ENCODE measurements at regions not wholly inside any gene's neighbourhood (a gene's known extent, or its start where the extent isn't known, plus 50 kb on each side); places are given as distances from the start of the nearest gene placed in this dataset.

DNA sequence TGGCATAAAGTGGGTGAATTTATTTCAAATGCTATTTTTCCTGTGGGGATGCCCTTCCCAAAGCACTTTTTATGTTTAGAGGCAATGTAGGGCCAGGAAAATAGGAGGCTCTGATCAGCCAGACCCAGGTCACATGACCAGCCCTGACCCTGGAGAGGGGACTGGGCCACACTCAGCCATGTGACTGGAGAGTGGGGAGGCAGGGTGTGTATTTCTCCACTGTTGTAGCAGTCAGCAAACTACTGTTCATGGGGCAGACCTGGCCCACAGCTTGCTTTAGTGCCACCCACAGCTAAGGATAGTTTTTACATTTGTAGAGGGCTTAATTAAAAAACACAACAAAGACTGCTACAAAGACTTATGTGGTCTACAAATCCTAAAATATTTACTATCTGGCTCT lies 153.8 kb downstream of the ACTL8 start:
- TF ChIP-seq, protein P1, sequence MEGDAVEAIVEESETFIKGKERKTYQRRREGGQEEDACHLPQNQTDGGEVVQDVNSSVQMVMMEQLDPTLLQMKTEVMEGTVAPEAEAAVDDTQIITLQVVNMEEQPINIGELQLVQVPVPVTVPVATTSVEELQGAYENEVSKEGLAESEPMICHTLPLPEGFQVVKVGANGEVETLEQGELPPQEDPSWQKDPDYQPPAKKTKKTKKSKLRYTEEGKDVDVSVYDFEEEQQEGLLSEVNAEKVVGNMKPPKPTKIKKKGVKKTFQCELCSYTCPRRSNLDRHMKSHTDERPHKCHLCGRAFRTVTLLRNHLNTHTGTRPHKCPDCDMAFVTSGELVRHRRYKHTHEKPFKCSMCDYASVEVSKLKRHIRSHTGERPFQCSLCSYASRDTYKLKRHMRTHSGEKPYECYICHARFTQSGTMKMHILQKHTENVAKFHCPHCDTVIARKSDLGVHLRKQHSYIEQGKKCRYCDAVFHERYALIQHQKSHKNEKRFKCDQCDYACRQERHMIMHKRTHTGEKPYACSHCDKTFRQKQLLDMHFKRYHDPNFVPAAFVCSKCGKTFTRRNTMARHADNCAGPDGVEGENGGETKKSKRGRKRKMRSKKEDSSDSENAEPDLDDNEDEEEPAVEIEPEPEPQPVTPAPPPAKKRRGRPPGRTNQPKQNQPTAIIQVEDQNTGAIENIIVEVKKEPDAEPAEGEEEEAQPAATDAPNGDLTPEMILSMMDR (IDR thresholded peaks at IDR 0.05; ENCODE audit: low read depth, low read length, missing control alignments) = no peak
- no peak overlapping the region for H3K4me3 ChIP-seq (ENCODE audit: low read depth, low read length)
- in situ Hi-C loops (cut with HindIII; ENCODE audit: low pct_ligation_motif_present, low sequenced_read_pairs) = no loop called here
- no peaks in the 10 kb centered on the region for H3K27me3 ChIP-seq (replicated peaks)
- H3K27ac ChIP-seq = no peak overlapping the region
- no peak for DNase-seq
- H3K36me3 ChIP-seq (replicated peaks) = no peaks in the 10 kb centered on the region

DNA sequence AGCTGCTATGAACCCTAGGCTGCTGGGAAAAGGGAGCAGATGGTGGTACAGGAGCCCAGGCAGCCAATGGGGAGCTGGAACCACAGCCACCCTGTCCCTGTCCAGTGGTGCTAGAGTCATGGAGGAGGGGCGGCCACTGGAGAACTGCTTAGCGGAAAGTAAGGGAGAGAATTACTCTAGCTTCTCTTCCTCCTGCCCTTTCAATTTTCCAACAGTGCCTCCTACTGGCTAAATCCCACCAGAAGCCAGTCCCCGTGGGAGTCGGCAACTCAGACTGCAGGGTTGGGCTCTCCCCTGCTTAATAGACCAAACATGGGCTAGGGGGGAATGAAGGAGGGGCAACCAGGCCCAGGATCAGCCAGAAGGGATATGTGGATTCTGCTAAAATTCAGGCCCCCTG lies 154.5 kb downstream of the ACTL8 start:
- Histone ChIP-seq H3K27me3 (replicated peaks) (no peaks in the 10 kb centered on the region), H3K27ac (no peak overlapping the region), H3K36me3 (replicated peaks) (no peaks in the 10 kb centered on the region), H3K4me3 (ENCODE audit: low read depth, low read length) (no peak overlapping the region)
- peak; percentile 21 for DNase-seq
- in situ Hi-C loops (cut with HindIII; ENCODE audit: low pct_ligation_motif_present, low sequenced_read_pairs) = no loop called here
- TF ChIP-seq, protein P1 (IDR thresholded peaks at IDR 0.05; ENCODE audit: low read depth, low read length, missing control alignments) = peak; percentile 63

DNA sequence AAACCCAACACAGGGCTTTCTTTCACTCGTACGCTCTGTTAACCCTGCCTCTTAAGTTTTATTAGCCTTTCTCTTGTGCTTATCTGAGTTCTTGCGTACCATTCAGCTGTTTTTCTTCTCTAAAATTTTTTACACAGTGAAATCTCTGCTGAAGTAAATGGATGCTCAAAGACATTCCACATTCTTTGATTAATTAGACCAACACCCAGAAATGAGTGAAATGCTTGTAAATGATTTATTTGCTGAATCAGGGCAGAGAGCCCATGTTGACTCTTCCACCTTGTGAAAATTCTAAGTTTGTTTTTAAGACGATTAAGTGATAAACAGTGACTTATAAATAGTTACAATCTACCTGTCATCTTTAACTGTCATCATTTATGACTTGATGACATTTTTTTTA lies 156.7 kb downstream of the ACTL8 start:
- H3K36me3 ChIP-seq (replicated peaks) = no peaks in the 10 kb centered on the region
- in situ Hi-C loops (cut with HindIII; ENCODE audit: low pct_ligation_motif_present, low sequenced_read_pairs) = no loop called here
- TF ChIP-seq, protein P1 (IDR thresholded peaks at IDR 0.05; ENCODE audit: low read depth, low read length, missing control alignments) = no peak
- H3K4me3 ChIP-seq (ENCODE audit: low read depth, low read length) = no peak overlapping the region
- DNase-seq = no peak
- H3K27ac ChIP-seq = no peak overlapping the region
- no peaks in the 10 kb centered on the region for H3K27me3 ChIP-seq (replicated peaks)

DNA sequence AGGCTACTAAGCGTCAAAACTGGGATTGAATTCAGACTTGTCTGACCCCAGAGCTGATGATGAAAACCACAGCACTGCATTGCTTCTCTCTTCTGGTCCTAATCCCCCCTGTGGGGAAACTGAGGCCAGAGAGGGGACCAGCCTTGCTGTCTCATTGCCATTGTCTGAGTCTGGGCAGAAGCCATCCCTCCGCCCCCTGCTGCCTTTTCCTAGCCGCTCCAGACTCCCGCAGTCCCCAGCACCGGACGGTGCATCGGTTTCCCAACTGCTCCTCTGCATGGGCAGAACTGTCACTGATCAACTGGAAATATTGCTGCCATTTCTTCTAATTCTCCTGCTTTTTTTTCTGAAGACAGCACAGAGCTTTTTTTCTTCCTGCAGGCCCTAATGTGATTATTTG lies 157.4 kb downstream of the ACTL8 start:
- H3K27ac ChIP-seq = no peak overlapping the region
- H3K36me3 ChIP-seq (replicated peaks) = no peaks in the 10 kb centered on the region
- no peak overlapping the region for H3K4me3 ChIP-seq (ENCODE audit: low read depth, low read length)
- H3K27me3 ChIP-seq (replicated peaks) = no peaks in the 10 kb centered on the region
- in situ Hi-C loops (cut with HindIII; ENCODE audit: low pct_ligation_motif_present, low sequenced_read_pairs) = no loop called here
- no peak for DNase-seq
- TF ChIP-seq, protein P1 (IDR thresholded peaks at IDR 0.05; ENCODE audit: low read depth, low read length, missing control alignments) = no peak

DNA sequence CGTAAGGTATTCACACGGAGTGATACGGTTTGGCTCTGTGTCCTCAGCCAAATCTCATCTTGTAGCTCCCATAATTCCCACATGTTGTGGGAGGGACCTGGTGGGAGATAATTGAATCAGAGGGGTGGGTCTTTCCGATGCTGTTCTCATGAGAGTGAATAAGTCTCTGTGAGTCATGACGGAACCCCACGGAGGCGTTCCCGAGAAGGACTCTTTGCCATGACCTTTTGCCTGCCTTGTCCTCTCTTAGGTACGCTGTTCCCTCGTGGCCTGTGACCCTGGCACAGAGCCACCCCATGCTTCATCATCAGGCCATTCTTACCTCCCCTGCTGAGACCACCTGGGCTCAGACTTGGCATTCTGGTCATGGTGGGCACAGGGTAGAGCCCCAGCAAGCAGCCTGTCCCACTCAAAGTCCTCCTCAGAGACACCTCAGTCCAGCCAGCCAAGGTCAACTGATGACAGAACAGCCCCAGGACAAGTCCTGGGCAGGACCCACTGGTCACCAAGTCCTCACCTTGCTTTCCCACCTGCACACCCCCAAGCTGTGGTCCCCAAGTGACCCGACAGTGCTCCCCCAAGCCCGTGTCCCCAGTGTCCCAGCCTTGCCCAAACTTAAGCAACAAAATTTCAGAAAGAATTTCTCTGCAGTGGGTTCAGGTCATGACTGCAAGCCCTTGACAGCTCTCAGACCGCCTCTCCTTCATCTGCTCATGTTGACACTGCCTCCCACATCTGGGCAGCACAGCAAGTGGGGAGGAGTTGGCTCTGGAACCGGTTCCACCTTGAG lies 158.4 kb downstream of the ACTL8 start:
- H3K4me3 ChIP-seq (ENCODE audit: low read depth, low read length) = no peak overlapping the region
- TF ChIP-seq, protein P1 (IDR thresholded peaks at IDR 0.05; ENCODE audit: low read depth, low read length, missing control alignments) = no peak
- no peak for DNase-seq
- in situ Hi-C loops (cut with HindIII; ENCODE audit: low pct_ligation_motif_present, low sequenced_read_pairs) = no loop called here
- no peak overlapping the region for H3K27ac ChIP-seq
- no peaks in the 10 kb centered on the region for H3K27me3 ChIP-seq (replicated peaks)
- H3K36me3 ChIP-seq (replicated peaks) = no peaks in the 10 kb centered on the region

DNA sequence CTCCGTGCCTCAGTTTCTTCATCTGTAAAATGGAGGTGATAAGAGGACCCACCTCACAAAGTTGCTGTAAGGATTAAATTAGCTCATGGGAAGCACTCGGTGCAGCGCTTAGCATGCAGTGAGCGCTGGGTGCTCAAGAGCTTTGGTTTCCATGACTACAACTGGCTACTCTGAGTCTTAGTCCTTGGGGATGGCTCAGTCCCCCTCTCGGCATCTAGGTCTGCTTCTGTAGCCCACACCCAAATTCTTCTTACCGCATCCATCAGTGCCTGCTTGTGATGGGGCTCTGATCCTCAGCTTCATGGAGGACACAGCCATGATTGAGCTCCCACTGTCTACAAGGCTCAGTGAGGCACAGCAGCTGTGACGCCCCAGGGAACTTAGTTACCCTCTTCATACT lies 159.0 kb downstream of the ACTL8 start:
- in situ Hi-C loops (cut with HindIII; ENCODE audit: low pct_ligation_motif_present, low sequenced_read_pairs) = no loop called here
- no peak for DNase-seq
- no peak overlapping the region for H3K27ac ChIP-seq
- H3K36me3 ChIP-seq (replicated peaks) = no peaks in the 10 kb centered on the region
- no peak overlapping the region for H3K4me3 ChIP-seq (ENCODE audit: low read depth, low read length)
- H3K27me3 ChIP-seq (replicated peaks) = no peaks in the 10 kb centered on the region
- TF ChIP-seq, protein P1 (IDR thresholded peaks at IDR 0.05; ENCODE audit: low read depth, low read length, missing control alignments) = no peak

Measured in brain microvascular endothelial cell (primary cell).